Heart right ventricle (tissue), 16 donors: ENCODE measurements at regions not wholly inside any gene's neighbourhood (a gene's known extent, or its start where the extent isn't known, plus 50 kb on each side); places are given as distances from the start of the nearest gene placed in this dataset.

Source experiments
- ATAC-seq, 8 donors: fragments of 200-7000 bp; cut with Tn5 transposase; one replicate each; pipeline ENCODE4 v1.9.1; 2020; ENCODE audit warnings: mild to moderate bottlenecking in 8 of 8, moderate library complexity in 8 of 8, moderate number of reproducible peaks in 1 of 8
- DNase-seq, 2 donors: peaks; one replicate each; pipeline ENCODE4 v3.0.0-alpha.2; 2020
- H3K27ac ChIP-seq, 10 donors: fragments of 200-600 bp; sonication (generic) in 2 of 10; one replicate each; pipeline versions ENCODE4 v1.5.0 to v1.8.0; 2020 to 2022; ENCODE audit warnings: mild to moderate bottlenecking in 3 of 10
- H3K27me3 ChIP-seq, 7 donors: fragments of 200-600 bp; one replicate each; pipeline ENCODE4 v1.8.0; 2021 to 2022; ENCODE audit warnings: mild to moderate bottlenecking in 2 of 7
- H3K36me3 ChIP-seq, 9 donors: fragments of 200-600 bp; sonication (generic) in 1 of 9; one replicate each; pipeline versions ENCODE4 v1.5.0 to v1.8.0; 2020 to 2022; ENCODE audit warnings: mild to moderate bottlenecking in 2 of 9
- H3K4me1 ChIP-seq, 9 donors: fragments of 200-600 bp; sonication (generic) in 1 of 9; one replicate each; pipeline versions ENCODE4 v1.5.0 to v1.8.0; 2020 to 2022; ENCODE audit warnings: mild to moderate bottlenecking in 4 of 9
- H3K4me3 ChIP-seq, 10 donors: fragments of 200-600 bp; sonication (generic) in 2 of 10; one replicate each; pipeline versions ENCODE4 v1.5.0 to v1.8.0; 2020 to 2022; ENCODE audit warnings: mild to moderate bottlenecking in 7 of 10, moderate library complexity in 2 of 10
- H3K9me3 ChIP-seq, 11 donors: fragments of 200-600 bp in 10 of 11; sonication (generic) in 2 of 11; one replicate each; pipeline versions ENCODE4 v1.5.0 to v1.8.0; 2013 to 2022; ENCODE audit warnings: mild to moderate bottlenecking in 2 of 11, control low read depth in 1 of 11, moderate library complexity in 1 of 11
- WGBS, 2 donors: extraction: QIAGEN DNeasy Blood & Tissue Kit; methylation state at CpG; one replicate each; pipeline ENCODE4 v1.1.7; 2013; ENCODE audit warnings: inconsistent platforms in 1 of 2; 5-methylcytosine and 5-hydroxymethylcytosine counted together
- intact Hi-C, 10 donors: fragments of 100-400 bp; cut with DNase I; formaldehyde crosslinking; loops; one replicate each; pipeline versions ENCODE4 v1.11.1 to v1.14.2; 2022
- TF ChIP-seq, protein P1 (sequence below), 9 donors: fragments of 200-600 bp; sonication (generic) in 2 of 9; IDR thresholded peaks; one replicate each; pipeline versions ENCODE4 v1.5.0 to v1.8.0; 2021 to 2022; ENCODE audit warnings: antibody characterized with exemption in 9 of 9, mild to moderate bottlenecking in 5 of 9, moderate library complexity in 1 of 9
- donor health status: Arrhythmogenic right ventricular cardiomyopathy.
- donor health status: ischemic (EF 13 %, LVEDD 7.1; RV severe dilation, severe dysfunction).
- donor health status: healthy with polysubstance abuse.
- donor health status: DM: no; HTN: yes; CAD: no.
- donor health status: DM: no; HTN: no; CAD: no.
- donor health status: ischemic (EF 25% LVEDD 6.9; RV normal size, moderate dysfunction).
- donor health status: ischemic (EF 25% LVEDD 5.7; RV mildly dilated, moderate dysfunction).
- donor health status: healthy.
- donor health status: DM: yes; HTN: yes; CAD: no.
- donor health status: Ischemic cardiomyopathy.
- donor health status: ischemic (EF 35%, LVEDD 5.7; RV mildly dilated, moderate dysfunction).
- donor health status: nonischemic (EF 11% LVEDD 7.7; RV severe dilation, severe dysfunction).
- donor health status: DM: yes; HTN: yes; CAD: no.
- donor health status: PGD.
- donor health status: ischemic (EF 29% LVEDD 5.4; RV normal size, mild dysfunction).
- donor health status: nonischemic (EF 23%, LVEDD 6.1; RV moderate dilation, normal function).

DNA sequence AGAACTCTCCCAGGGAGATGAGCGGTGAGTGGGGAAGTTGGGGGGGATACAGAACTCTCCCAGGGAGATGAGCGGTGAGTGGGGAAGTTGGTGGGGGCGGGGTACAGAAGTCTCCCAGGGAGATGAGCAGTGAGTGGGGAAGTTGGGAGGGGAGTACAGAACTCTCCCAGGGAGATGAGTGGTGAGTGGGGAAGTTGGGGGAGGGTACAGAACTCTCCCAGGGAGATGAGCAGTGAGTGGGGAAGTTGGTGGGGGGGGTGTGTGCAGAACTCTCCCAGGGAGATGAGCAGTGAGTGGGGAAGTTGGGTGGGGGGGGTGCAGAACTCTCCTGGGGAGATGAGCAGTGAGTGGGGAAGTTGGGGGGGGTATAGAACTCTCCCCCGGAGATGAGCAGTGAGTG lies 186.5 kb downstream of the SHANK2 start:
- Histone ChIP-seq H3K27me3 (peaks cover 0 to 42% (median 38%) of the 10 kb centered on the region in 7 donors), H3K9me3 (no peaks in the 10 kb centered on the region), H3K4me3 (no peak overlapping the region), H3K27ac (no peak overlapping the region), H3K36me3 (no peaks in the 10 kb centered on the region), H3K4me1 (no peaks in the 10 kb centered on the region)
- 45 to 49% methylated on average over 3 of the region's 4 CpGs for whole genome bisulfite sequencing, 2 donors
- ATAC-seq: no peak
- DNase-seq: no peak
- intact Hi-C loops: no loop called here
- TF ChIP-seq, protein P1, sequence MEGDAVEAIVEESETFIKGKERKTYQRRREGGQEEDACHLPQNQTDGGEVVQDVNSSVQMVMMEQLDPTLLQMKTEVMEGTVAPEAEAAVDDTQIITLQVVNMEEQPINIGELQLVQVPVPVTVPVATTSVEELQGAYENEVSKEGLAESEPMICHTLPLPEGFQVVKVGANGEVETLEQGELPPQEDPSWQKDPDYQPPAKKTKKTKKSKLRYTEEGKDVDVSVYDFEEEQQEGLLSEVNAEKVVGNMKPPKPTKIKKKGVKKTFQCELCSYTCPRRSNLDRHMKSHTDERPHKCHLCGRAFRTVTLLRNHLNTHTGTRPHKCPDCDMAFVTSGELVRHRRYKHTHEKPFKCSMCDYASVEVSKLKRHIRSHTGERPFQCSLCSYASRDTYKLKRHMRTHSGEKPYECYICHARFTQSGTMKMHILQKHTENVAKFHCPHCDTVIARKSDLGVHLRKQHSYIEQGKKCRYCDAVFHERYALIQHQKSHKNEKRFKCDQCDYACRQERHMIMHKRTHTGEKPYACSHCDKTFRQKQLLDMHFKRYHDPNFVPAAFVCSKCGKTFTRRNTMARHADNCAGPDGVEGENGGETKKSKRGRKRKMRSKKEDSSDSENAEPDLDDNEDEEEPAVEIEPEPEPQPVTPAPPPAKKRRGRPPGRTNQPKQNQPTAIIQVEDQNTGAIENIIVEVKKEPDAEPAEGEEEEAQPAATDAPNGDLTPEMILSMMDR (IDR thresholded peaks at IDR 0.05): no peak

DNA sequence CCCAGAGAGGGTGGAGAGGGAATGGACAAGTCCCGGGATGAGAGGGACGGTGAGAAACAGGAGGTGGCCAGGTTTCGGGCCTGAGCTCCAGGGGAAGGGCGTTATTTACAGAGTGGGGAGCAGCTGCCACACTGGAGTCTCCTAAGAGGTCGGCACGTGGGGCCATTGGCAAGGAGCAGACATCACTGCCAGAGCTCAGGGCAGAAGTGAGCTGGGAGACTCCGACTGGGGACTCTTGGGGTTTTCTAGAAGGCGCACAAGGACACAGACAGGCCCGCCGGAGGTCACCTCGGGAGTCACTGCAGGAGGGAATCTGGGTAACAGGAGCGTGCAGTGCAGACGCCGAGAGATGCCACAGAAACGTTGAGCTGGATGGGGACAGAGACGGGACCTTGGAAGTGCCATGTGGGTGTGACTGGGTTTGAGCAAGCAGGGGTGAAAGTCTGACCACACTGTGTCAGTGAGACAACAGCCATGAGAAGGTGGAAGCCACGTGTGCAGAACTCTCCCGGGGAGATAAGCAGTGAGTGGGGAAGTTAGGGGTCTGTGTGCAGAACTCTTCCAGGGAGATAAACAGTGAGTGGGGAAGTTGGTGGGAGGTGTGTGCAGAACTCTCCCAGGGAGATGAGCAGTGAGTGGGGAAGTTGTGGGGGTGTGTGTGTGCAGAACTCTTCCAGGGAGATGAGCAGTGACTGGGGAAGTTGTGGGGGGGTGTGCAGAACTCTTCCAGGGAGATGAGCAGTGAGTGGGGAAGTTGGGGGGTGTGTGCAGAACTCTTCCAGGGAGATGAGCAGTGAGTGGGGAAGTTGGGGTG lies 187.5 kb downstream of the SHANK2 start:
- TF ChIP-seq, protein P1 (IDR thresholded peaks at IDR 0.05): no peak
- H3K27ac ChIP-seq: no peak overlapping the region
- no peaks in the 10 kb centered on the region for H3K9me3 ChIP-seq
- intact Hi-C loops: no loop called here
- H3K4me1 ChIP-seq: no peaks in the 10 kb centered on the region
- H3K27me3 ChIP-seq: peaks cover 0 to 48% (median 38%) of the 10 kb centered on the region in 7 donors
- ATAC-seq (no peak), DNase-seq (no peak)
- WGBS, 2 donors: 51 to 52% methylated on average over 18 of the region's 18 CpGs
- no peak overlapping the region for H3K4me3 ChIP-seq
- no peaks in the 10 kb centered on the region for H3K36me3 ChIP-seq

DNA sequence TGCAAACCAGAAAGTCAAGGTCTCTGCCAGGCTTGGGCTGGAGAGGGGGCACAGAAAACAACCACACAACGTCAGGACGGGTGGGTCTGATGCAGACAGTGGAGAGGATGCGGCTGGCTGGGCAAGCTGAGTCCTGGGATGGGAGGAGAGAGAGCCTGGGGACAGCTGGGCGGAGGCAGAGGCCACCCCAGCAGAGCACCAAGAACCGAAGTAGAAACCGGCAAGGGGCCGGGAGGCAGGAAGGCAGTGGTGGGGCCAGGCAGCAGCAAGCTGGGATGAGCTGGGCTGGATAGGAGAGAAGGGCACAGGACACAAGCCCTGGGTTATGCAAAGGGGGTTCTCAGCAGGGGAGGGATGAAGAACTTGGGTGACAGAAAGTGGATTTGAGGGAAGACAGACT lies 188.2 kb downstream of the SHANK2 start:
- no peak for ATAC-seq
- no peaks in the 10 kb centered on the region for H3K4me1 ChIP-seq
- peaks cover 0 to 55% (median 38%) of the 10 kb centered on the region in 7 donors for H3K27me3 ChIP-seq
- no peak for DNase-seq
- WGBS, 2 donors: 53 to 57% methylated on average over 7 of the region's 7 CpGs
- no peaks in the 10 kb centered on the region for H3K9me3 ChIP-seq
- no peak overlapping the region for H3K4me3 ChIP-seq
- TF ChIP-seq, protein P1 (IDR thresholded peaks at IDR 0.05): no peak
- intact Hi-C loops: no loop called here
- no peak overlapping the region for H3K27ac ChIP-seq
- H3K36me3 ChIP-seq: no peaks in the 10 kb centered on the region

DNA sequence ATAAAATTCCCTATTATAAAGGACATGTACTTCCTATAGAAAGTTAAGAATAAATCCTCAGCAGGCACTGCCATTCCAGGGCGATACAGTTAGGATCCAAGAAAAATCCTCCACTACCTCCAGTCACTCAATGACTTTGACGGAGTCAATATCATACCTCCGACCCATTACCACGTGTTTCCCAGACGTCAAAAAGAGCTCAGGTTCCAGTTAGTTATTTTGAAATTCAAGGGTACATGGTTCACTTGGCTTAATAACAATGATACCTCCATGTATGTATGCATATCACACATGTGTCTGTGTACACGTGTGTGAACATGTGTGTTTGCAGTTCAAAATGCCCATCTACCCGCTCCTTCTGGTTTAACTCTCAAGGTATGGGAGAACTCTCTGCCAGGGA lies 189.2 kb downstream of the SHANK2 start:
- Histone ChIP-seq H3K9me3 (no peaks in the 10 kb centered on the region), H3K27me3 (peaks cover 0 to 61% (median 38%) of the 10 kb centered on the region in 7 donors), H3K4me3 (no peak overlapping the region), H3K36me3 (no peaks in the 10 kb centered on the region), H3K4me1 (no peaks in the 10 kb centered on the region), H3K27ac (no peak overlapping the region)
- WGBS, 2 donors: 82 to 84% methylated on average over 7 of the region's 7 CpGs
- ATAC-seq: no peak
- TF ChIP-seq, protein P1 (IDR thresholded peaks at IDR 0.05): no peak
- no peak for DNase-seq
- intact Hi-C loops: no loop called here
